ENCODE measurements at regions not wholly inside any gene's neighbourhood (a gene's known extent, or its start where the extent isn't known, plus 50 kb on each side); places are given as distances from the start of the nearest gene placed in this dataset.

- Histone ChIP-seq H3K27me3 (no peaks in the 10 kb centered on the region), H3K4me1 (ENCODE audit: low read depth) (no peaks in the 10 kb centered on the region), H3K9me3 (ENCODE audit: low read depth) (no peaks in the 10 kb centered on the region), H3K36me3 (no peaks in the 10 kb centered on the region), H3K4me3 (no peak overlapping the region), H3K27ac (no peak overlapping the region)
- no peak for TF ChIP-seq CTCF (IDR thresholded peaks at IDR 0.05; ENCODE audit: low read depth, low read length)
- DNase-seq (ENCODE audit: low read depth in 1 of 2, low spot score in 1 of 2), result no peak
Measured at GRCh38 chr7:47671358-47671757, 89.4 kb upstream of the TNS3 start.

GRCh38 chr7:47670729-47671128, 88.8 kb upstream of the TNS3 start:
- H3K27ac ChIP-seq, result no peak overlapping the region
- H3K36me3 ChIP-seq, result no peaks in the 10 kb centered on the region
- no peaks in the 10 kb centered on the region for H3K4me1 ChIP-seq (ENCODE audit: low read depth)
- no peaks in the 10 kb centered on the region for H3K27me3 ChIP-seq
- DNase-seq (ENCODE audit: low read depth in 1 of 2, low spot score in 1 of 2), result no peak
- TF ChIP-seq CTCF (IDR thresholded peaks at IDR 0.05; ENCODE audit: low read depth, low read length), result no peak
- H3K9me3 ChIP-seq (ENCODE audit: low read depth), result no peaks in the 10 kb centered on the region
- H3K4me3 ChIP-seq, result no peak overlapping the region

GRCh38 chr7:47669901-47670384, 88.0 kb upstream of the TNS3 start:
- no peak for TF ChIP-seq CTCF (IDR thresholded peaks at IDR 0.05; ENCODE audit: low read depth, low read length)
- Histone ChIP-seq H3K4me3 (no peak overlapping the region), H3K36me3 (no peaks in the 10 kb centered on the region), H3K9me3 (ENCODE audit: low read depth) (no peaks in the 10 kb centered on the region), H3K4me1 (ENCODE audit: low read depth) (no peaks in the 10 kb centered on the region), H3K27me3 (no peaks in the 10 kb centered on the region), H3K27ac (no peak overlapping the region)
- DNase-seq (ENCODE audit: low read depth in 1 of 2, low spot score in 1 of 2), result peak in 1 of 2 donors; percentile 84

- Histone ChIP-seq H3K36me3 (no peaks in the 10 kb centered on the region), H3K27me3 (no peaks in the 10 kb centered on the region), H3K27ac (no peak overlapping the region), H3K4me3 (no peak overlapping the region), H3K9me3 (ENCODE audit: low read depth) (no peaks in the 10 kb centered on the region), H3K4me1 (ENCODE audit: low read depth) (no peaks in the 10 kb centered on the region)
- DNase-seq (ENCODE audit: low read depth in 1 of 2, low spot score in 1 of 2), result peak in 1 of 2 donors; percentile 93
- TF ChIP-seq CTCF (IDR thresholded peaks at IDR 0.05; ENCODE audit: low read depth, low read length), result no peak
Measured at GRCh38 chr7:47669178-47669891, 87.4 kb upstream of the TNS3 start.

GRCh38 chr7:47666164-47666862, 84.4 kb upstream of the TNS3 start:
- DNase-seq (ENCODE audit: low read depth in 1 of 2, low spot score in 1 of 2), result no peak
- TF ChIP-seq CTCF (IDR thresholded peaks at IDR 0.05; ENCODE audit: low read depth, low read length), result no peak
- Histone ChIP-seq H3K27ac (no peak overlapping the region), H3K4me3 (no peak overlapping the region), H3K36me3 (no peaks in the 10 kb centered on the region), H3K4me1 (ENCODE audit: low read depth) (no peaks in the 10 kb centered on the region), H3K27me3 (no peaks in the 10 kb centered on the region), H3K9me3 (ENCODE audit: low read depth) (no peaks in the 10 kb centered on the region)
